HEK293T (cell line): ENCODE measurements at regions not wholly inside any gene's neighbourhood (a gene's known extent, or its start where the extent isn't known, plus 50 kb on each side); places are given as distances from the start of the nearest gene placed in this dataset.

Experiments used
- CTCF ChIA-PET: fragments of 350-600 bp; formaldehyde crosslinking; extraction: SDS; loops from one replicate; lab custom pipeline; 2021; ENCODE audit warnings: antibody characterized with exemption, inconsistent platforms; lab: Yijun Ruan, JAX
- POLR2A ChIA-PET: fragments of 350-600 bp; formaldehyde crosslinking; extraction: SDS; loops from one replicate; lab custom pipeline; 2020; ENCODE audit warnings: antibody characterized with exemption, inconsistent platforms; lab: Yijun Ruan, JAX
- DNase-seq: peaks from one replicate; pipeline ENCODE4 v3.0.0; 2012; ENCODE audit warnings: mixed read lengths; ENCODE audit errors: extremely low spot score
- ARNT ChIP-seq: fragments of 450-650 bp; IDR thresholded peaks from 2 replicates; pipeline ENCODE4 v1.6.1; 2017; ENCODE audit warnings: mild to moderate bottlenecking
- BHLHE40 ChIP-seq: fragments of 450-650 bp; IDR thresholded peaks from 2 replicates; pipeline ENCODE4 v1.6.1; 2016; ENCODE audit warnings: mild to moderate bottlenecking, moderate library complexity, borderline replicate concordance
- CTBP1 ChIP-seq: fragments of 450-650 bp; IDR thresholded peaks from 2 replicates; pipeline ENCODE4 v1.6.1; 2016; ENCODE audit warnings: borderline replicate concordance
- ELF4 ChIP-seq: fragments of 450-650 bp; IDR thresholded peaks from 2 replicates; pipeline ENCODE4 v1.6.1; 2017; ENCODE audit warnings: antibody characterized with exemption
- FOXA1 ChIP-seq: fragments of 450-650 bp; IDR thresholded peaks from 2 replicates; pipeline ENCODE4 v1.6.1; 2016; ENCODE audit warnings: mild to moderate bottlenecking
- FOXK2 ChIP-seq: fragments of 450-650 bp; IDR thresholded peaks from 2 replicates; pipeline ENCODE4 v1.6.1; 2016; ENCODE audit warnings: mild to moderate bottlenecking
- FOXM1 ChIP-seq: fragments of 450-650 bp; IDR thresholded peaks from 2 replicates; pipeline ENCODE4 v1.6.1; 2017; ENCODE audit warnings: mild to moderate bottlenecking, borderline replicate concordance
- HDGF ChIP-seq: fragments of 450-650 bp; IDR thresholded peaks from 2 replicates; pipeline ENCODE4 v1.6.1; 2017; ENCODE audit warnings: antibody characterized with exemption, borderline replicate concordance
- L3MBTL2 ChIP-seq: fragments of 450-650 bp; conservative IDR thresholded peaks from 2 replicates; pipeline ENCODE4 v1.6.1; 2016; ENCODE audit warnings: mild to moderate bottlenecking
- LEF1 ChIP-seq: fragments of 450-650 bp; IDR thresholded peaks from 2 replicates; pipeline ENCODE4 v1.6.1; 2017; ENCODE audit warnings: mild to moderate bottlenecking, borderline replicate concordance
- NFRKB ChIP-seq: fragments of 450-650 bp; IDR thresholded peaks from 2 replicates; pipeline ENCODE4 v1.6.1; 2016; ENCODE audit warnings: mild to moderate bottlenecking, moderate library complexity
- PKNOX1 ChIP-seq: fragments of 450-650 bp; IDR thresholded peaks from 2 replicates; pipeline ENCODE4 v1.6.1; 2016
- SP1 ChIP-seq: fragments of 450-650 bp; IDR thresholded peaks from 2 replicates; pipeline ENCODE4 v1.6.1; 2017
- SUZ12 ChIP-seq: fragments of 450-650 bp; IDR thresholded peaks from 2 replicates; pipeline ENCODE4 v1.6.1; 2016; ENCODE audit warnings: mild to moderate bottlenecking
- TARDBP ChIP-seq: fragments of 450-650 bp; IDR thresholded peaks from 2 replicates; pipeline ENCODE4 v1.6.1; 2016
- ZNF384 ChIP-seq: fragments of 450-650 bp; IDR thresholded peaks from 2 replicates; pipeline ENCODE4 v1.6.1; 2016

- CTCF ChIA-PET: no interaction called here
- TF ChIP-seq L3MBTL2 (no peak), PKNOX1 (no peak), FOXK2 (no peak), SP1 (no peak), FOXM1 (no peak)
- no peak for DNase-seq
- POLR2A ChIA-PET: no interaction called here
Measured at GRCh38 chr2:239879423-239880084, 145.6 kb downstream of the NDUFA10 start.

GRCh38 chr2:239878686-239879085, 146.5 kb downstream of the NDUFA10 start:
- DNase-seq: no peak
- TF ChIP-seq SUZ12 (no peak), TARDBP (no peak), ZNF384 (no peak), ELF4 (no peak), L3MBTL2 (no peak), FOXA1 (no peak)
- ChIA-PET POLR2A (no interaction called here), CTCF (no interaction called here)

GRCh38 chr2:239876948-239877289, 148.2 kb downstream of the NDUFA10 start:
- CTCF ChIA-PET: no interaction called here
- POLR2A ChIA-PET: no interaction called here
- TF ChIP-seq FOXK2 (no peak), SP1 (no peak), PKNOX1 (no peak), NFRKB (no peak), HDGF (no peak), TARDBP (no peak), FOXA1 (no peak), ELF4 (no peak), LEF1 (no peak), ZNF384 (no peak), CTBP1 (no peak)
- DNase-seq: no peak

- ChIA-PET POLR2A (no interaction called here), CTCF (no interaction called here)
- no peak for TF ChIP-seq FOXK2
- no peak for TF ChIP-seq LEF1
- TF ChIP-seq SUZ12: no peak
- no peak for TF ChIP-seq L3MBTL2
- TF ChIP-seq HDGF: no peak
- no peak for DNase-seq
Measured at GRCh38 chr2:239876271-239876947, 148.7 kb downstream of the NDUFA10 start.

GRCh38 chr2:239874636-239875356, 150.3 kb downstream of the NDUFA10 start:
- ChIA-PET CTCF (no interaction called here), POLR2A (no interaction called here)
- no peak for TF ChIP-seq CTBP1
- TF ChIP-seq FOXA1: no peak
- TF ChIP-seq ELF4: no peak
- TF ChIP-seq SUZ12: no peak
- no peak for TF ChIP-seq ZNF384
- TF ChIP-seq BHLHE40: no peak
- no peak for TF ChIP-seq SP1
- TF ChIP-seq HDGF: no peak
- TF ChIP-seq LEF1: no peak

GRCh38 chr2:239873656-239874635, 151.2 kb downstream of the NDUFA10 start:
- CTCF ChIA-PET: no interaction called here
- TF ChIP-seq ELF4 (no peak), PKNOX1 (no peak), HDGF (no peak), SP1 (no peak), LEF1 (no peak), CTBP1 (no peak), NFRKB (no peak), ZNF384 (no peak), ARNT (no peak), SUZ12 (no peak), BHLHE40 (no peak), L3MBTL2 (no peak), FOXK2 (no peak), FOXM1 (no peak), TARDBP (no peak), FOXA1 (no peak)
- DNase-seq: no peak
- POLR2A ChIA-PET: no interaction called here

More at GRCh38 chr2:239874636-239875356, 150.3 kb downstream of the NDUFA10 start:
- DNase-seq: no peak
